ENCODE measurements at regions not wholly inside any gene's neighbourhood (a gene's known extent, or its start where the extent isn't known, plus 50 kb on each side); places are given as distances from the start of the nearest gene placed in this dataset.

- Mint-ChIP-seq H3K27ac (ENCODE audit: unreplicated experiment) (no peak overlapping the region), H3K4me1 (ENCODE audit: low read depth, unreplicated experiment) (no peaks in the 10 kb centered on the region), H3K9me3 (ENCODE audit: low read depth, unreplicated experiment) (peaks cover 20% of the 10 kb centered on the region), H3K27me3 (ENCODE audit: unreplicated experiment) (no peaks in the 10 kb centered on the region), H3K36me3 (ENCODE audit: insufficient read depth, unreplicated experiment) (no peaks in the 10 kb centered on the region), H3K4me3 (ENCODE audit: low read depth, unreplicated experiment) (no peak overlapping the region)
- intact Hi-C loops (cut with micrococcal nuclease; ENCODE audit: unreplicated experiment) = no loop called here
- BruUV-seq (replicated peaks) = no TSS peak
- no peak for TF ChIP-seq CTCF (IDR thresholded peaks at IDR 0.05; ENCODE audit: unreplicated experiment)
- no peak for DNase-seq
- CTCF ChIA-PET = no interaction called here
Measured at GRCh38 chr15:94791510-94791909, 560.1 kb downstream of the MCTP2 start.

DNA sequence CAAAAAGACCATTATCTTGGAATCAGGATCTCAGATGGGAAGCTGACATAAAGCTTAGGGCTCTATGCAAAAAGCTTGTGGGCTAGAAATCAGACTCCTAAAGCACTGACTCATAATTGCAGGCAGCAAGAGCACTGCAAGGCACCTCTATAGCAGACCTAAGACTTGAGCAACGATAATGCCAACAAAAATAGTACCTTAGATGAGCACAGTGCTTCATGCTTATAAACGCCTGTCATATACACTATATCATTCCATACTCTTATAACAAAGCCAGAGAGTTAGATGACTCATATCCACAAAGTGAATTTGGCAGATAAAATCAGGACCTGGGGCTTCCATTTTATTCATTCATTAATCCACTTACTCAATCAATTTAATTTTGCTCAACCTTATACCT is 560.8 kb downstream of the MCTP2 start:
- H3K4me3 Mint-ChIP-seq (ENCODE audit: low read depth, unreplicated experiment) = no peak overlapping the region
- H3K27ac Mint-ChIP-seq (ENCODE audit: unreplicated experiment) = no peak overlapping the region
- DNase-seq = no peak
- H3K27me3 Mint-ChIP-seq (ENCODE audit: unreplicated experiment) = no peaks in the 10 kb centered on the region
- CTCF ChIA-PET = no interaction called here
- peaks cover 19% of the 10 kb centered on the region for H3K9me3 Mint-ChIP-seq (ENCODE audit: low read depth, unreplicated experiment)
- no TSS peak for BruUV-seq (replicated peaks)
- intact Hi-C loops (cut with micrococcal nuclease; ENCODE audit: unreplicated experiment) = no loop called here
- no peaks in the 10 kb centered on the region for H3K36me3 Mint-ChIP-seq (ENCODE audit: insufficient read depth, unreplicated experiment)
- no peak for TF ChIP-seq CTCF (IDR thresholded peaks at IDR 0.05; ENCODE audit: unreplicated experiment)
- no peaks in the 10 kb centered on the region for H3K4me1 Mint-ChIP-seq (ENCODE audit: low read depth, unreplicated experiment)

DNA sequence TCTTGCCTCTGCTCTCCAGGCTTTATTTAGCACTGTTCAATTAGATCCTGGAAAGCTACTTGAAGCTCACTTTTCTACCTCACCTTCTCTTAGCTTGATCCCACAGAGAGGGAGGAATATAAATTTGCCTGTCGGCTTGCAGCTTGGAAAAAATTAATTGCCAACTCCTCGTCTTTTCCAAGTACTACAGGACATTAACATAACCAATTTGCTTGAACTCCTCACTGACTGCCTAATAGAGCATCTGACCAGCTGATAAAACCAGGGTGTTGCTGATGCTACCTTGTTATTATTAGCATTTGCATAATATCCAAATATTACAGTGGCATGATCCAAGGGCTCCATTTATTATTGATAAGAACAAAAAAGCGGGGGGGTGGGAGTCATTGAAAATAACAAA is 561.8 kb downstream of the MCTP2 start:
- TF ChIP-seq CTCF (IDR thresholded peaks at IDR 0.05; ENCODE audit: unreplicated experiment) = no peak
- H3K27me3 Mint-ChIP-seq (ENCODE audit: unreplicated experiment) = no peaks in the 10 kb centered on the region
- no peaks in the 10 kb centered on the region for H3K4me1 Mint-ChIP-seq (ENCODE audit: low read depth, unreplicated experiment)
- no peak for DNase-seq
- BruUV-seq (replicated peaks) = no TSS peak
- intact Hi-C loops (cut with micrococcal nuclease; ENCODE audit: unreplicated experiment) = no loop called here
- H3K36me3 Mint-ChIP-seq (ENCODE audit: insufficient read depth, unreplicated experiment) = no peaks in the 10 kb centered on the region
- CTCF ChIA-PET = no interaction called here
- no peak overlapping the region for H3K4me3 Mint-ChIP-seq (ENCODE audit: low read depth, unreplicated experiment)
- H3K27ac Mint-ChIP-seq (ENCODE audit: unreplicated experiment) = no peak overlapping the region
- H3K9me3 Mint-ChIP-seq (ENCODE audit: low read depth, unreplicated experiment) = peaks cover 16% of the 10 kb centered on the region

DNA sequence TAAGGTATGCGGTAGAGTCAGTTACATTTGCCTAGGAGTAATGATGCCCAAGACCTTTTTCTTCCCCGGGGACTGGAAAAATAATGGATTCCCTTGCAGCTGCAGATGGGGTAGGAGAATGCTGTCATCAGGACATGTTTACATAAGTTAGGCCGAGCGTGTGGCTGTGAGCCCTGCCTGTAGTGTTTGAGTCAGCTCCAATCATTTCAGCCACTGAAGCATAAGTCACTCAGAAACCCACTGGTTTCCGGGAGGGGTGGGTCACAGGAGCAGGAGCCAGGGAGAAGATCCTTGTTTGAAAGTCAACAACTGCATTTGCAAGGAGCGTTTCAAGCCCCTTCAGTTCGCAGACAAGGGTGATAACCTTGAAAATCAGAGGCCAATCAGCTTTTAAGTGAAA is 562.3 kb downstream of the MCTP2 start:
- no TSS peak for BruUV-seq (replicated peaks)
- no peak overlapping the region for H3K4me3 Mint-ChIP-seq (ENCODE audit: low read depth, unreplicated experiment)
- intact Hi-C loops (cut with micrococcal nuclease; ENCODE audit: unreplicated experiment) = no loop called here
- no peaks in the 10 kb centered on the region for H3K36me3 Mint-ChIP-seq (ENCODE audit: insufficient read depth, unreplicated experiment)
- CTCF ChIA-PET = no interaction called here
- no peaks in the 10 kb centered on the region for H3K4me1 Mint-ChIP-seq (ENCODE audit: low read depth, unreplicated experiment)
- TF ChIP-seq CTCF (IDR thresholded peaks at IDR 0.05; ENCODE audit: unreplicated experiment) = no peak
- H3K27me3 Mint-ChIP-seq (ENCODE audit: unreplicated experiment) = no peaks in the 10 kb centered on the region
- H3K9me3 Mint-ChIP-seq (ENCODE audit: low read depth, unreplicated experiment) = peaks cover 13% of the 10 kb centered on the region
- DNase-seq = no peak
- H3K27ac Mint-ChIP-seq (ENCODE audit: unreplicated experiment) = no peak overlapping the region

DNA sequence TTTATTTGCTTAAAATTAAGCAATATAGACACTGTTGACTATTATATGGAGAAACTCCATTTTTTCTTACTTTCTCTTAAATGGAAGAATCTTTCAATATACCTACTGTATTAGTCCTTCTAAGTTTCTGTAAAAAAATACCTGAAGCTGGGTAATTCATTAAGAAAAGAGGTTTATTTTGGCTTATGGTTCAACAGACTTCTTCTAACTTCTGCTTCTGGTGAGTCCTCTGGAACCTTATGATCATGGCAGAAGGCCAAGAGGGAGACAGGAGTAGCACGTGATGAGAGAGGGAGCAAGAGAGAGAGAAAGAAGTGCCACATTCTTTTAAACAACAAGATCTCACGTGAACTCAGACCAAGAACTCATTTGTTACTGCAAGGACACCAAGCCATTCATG is 573.3 kb downstream of the MCTP2 start:
- no peak overlapping the region for H3K4me3 Mint-ChIP-seq (ENCODE audit: low read depth, unreplicated experiment)
- no peak for DNase-seq
- H3K27ac Mint-ChIP-seq (ENCODE audit: unreplicated experiment) = no peak overlapping the region
- intact Hi-C loops (cut with micrococcal nuclease; ENCODE audit: unreplicated experiment) = no loop called here
- no TSS peak for BruUV-seq (replicated peaks)
- TF ChIP-seq CTCF (IDR thresholded peaks at IDR 0.05; ENCODE audit: unreplicated experiment) = no peak
- no peaks in the 10 kb centered on the region for H3K4me1 Mint-ChIP-seq (ENCODE audit: low read depth, unreplicated experiment)
- CTCF ChIA-PET = no interaction called here
- H3K27me3 Mint-ChIP-seq (ENCODE audit: unreplicated experiment) = no peaks in the 10 kb centered on the region
- no peaks in the 10 kb centered on the region for H3K36me3 Mint-ChIP-seq (ENCODE audit: insufficient read depth, unreplicated experiment)
- H3K9me3 Mint-ChIP-seq (ENCODE audit: low read depth, unreplicated experiment) = peaks cover 15% of the 10 kb centered on the region

Measured in Calu3 (cell line).